ENCODE measurements at regions not wholly inside any gene's neighbourhood (a gene's known extent, or its start where the extent isn't known, plus 50 kb on each side); places are given as distances from the start of the nearest gene placed in this dataset.

DNA sequence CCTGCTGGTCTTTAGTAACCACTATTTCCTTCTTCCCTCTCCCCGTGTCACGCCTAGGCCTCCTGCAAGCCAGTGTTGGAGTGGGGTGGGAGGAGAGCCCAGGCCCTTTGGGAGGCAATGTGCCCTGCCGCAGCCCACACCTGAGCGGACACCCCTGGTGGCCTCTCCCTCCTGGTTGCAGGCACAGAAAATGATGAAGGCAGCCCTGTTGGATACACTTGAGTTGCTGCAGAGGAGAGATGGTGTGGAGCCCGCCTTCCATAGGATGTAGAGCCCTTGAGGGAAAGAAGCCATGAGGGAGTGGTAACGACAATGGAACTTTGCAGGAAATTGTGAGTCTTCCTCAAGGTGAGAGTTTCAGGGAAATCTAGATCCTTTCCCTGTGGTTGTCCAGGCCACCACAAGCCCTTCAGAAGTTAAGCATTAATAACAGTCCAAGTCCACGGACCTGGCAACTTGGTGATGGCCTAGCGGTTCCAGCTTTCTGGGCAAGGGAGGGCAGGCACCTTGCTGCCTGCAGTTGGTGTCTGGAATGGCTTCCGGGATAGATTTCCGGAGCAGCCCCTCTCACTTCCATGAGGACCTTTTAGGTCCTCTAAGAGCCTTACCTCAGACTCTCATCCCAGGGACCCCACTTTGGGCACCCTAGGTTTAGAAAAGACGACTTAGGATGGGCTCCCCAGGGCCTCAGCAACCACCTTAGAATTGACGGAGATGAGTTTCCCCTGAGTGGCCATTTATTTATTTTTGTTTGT lies 67.3 kb upstream of the NXT1 start:
- no peak for ATAC-seq

DNA sequence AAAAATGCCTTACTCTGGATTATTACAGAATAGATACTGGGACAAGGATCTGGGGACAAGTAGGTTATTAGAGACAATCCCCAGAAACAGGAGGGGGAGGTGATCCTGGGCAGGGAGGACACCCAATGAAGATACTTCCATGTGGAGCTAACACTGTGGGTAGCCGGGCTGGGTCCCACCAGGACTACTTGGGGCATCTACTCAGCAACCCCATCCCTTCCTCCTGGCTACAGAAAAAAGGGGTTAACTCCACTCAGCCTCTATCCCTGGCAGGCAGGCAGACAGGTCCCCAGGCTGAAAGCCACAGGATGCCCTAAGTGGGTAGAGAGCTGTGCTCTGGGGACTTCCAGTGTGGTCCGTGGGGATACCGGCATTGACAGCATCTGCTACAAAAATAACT lies 68.0 kb upstream of the NXT1 start:
- no peaks in the 10 kb centered on the region for H3K36me3 ChIP-seq (replicated peaks in 1 of 2; ENCODE audit: insufficient read depth in 1 of 2, low read depth in 2 of 2)
- ATAC-seq (no peak), DNase-seq (no peak)
- H3K27me3 ChIP-seq = no peaks in the 10 kb centered on the region
- intact Hi-C loops (cut with DNase I) = no loop called here
- no peak overlapping the region for H3K4me3 ChIP-seq
- no peaks in the 10 kb centered on the region for H3K4me1 ChIP-seq
- 63 to 76% methylated on average over 3 of the region's 3 CpGs for WGBS, 2 donors
- no peak overlapping the region for H3K27ac ChIP-seq
- peaks cover 0 to 5% (median 0%) of the 10 kb centered on the region in 3 donors for H3K9me3 ChIP-seq
- no peak for TF ChIP-seq POLR2A (IDR thresholded peaks at IDR 0.05)
- TF ChIP-seq, protein P1, sequence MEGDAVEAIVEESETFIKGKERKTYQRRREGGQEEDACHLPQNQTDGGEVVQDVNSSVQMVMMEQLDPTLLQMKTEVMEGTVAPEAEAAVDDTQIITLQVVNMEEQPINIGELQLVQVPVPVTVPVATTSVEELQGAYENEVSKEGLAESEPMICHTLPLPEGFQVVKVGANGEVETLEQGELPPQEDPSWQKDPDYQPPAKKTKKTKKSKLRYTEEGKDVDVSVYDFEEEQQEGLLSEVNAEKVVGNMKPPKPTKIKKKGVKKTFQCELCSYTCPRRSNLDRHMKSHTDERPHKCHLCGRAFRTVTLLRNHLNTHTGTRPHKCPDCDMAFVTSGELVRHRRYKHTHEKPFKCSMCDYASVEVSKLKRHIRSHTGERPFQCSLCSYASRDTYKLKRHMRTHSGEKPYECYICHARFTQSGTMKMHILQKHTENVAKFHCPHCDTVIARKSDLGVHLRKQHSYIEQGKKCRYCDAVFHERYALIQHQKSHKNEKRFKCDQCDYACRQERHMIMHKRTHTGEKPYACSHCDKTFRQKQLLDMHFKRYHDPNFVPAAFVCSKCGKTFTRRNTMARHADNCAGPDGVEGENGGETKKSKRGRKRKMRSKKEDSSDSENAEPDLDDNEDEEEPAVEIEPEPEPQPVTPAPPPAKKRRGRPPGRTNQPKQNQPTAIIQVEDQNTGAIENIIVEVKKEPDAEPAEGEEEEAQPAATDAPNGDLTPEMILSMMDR (IDR thresholded peaks at IDR 0.05) = no peak

More for the DNA sequence above, 67.3 kb upstream of the NXT1 start:
- no peak overlapping the region for H3K27ac ChIP-seq
- H3K36me3 ChIP-seq (replicated peaks in 1 of 2; ENCODE audit: insufficient read depth in 1 of 2, low read depth in 2 of 2) = no peaks in the 10 kb centered on the region
- 61 to 72% methylated on average over 12 of the region's 12 CpGs for WGBS, 2 donors
- no peak overlapping the region for H3K4me3 ChIP-seq
- H3K9me3 ChIP-seq = peaks cover 0 to 5% (median 0%) of the 10 kb centered on the region in 3 donors
- H3K4me1 ChIP-seq = no peaks in the 10 kb centered on the region
- TF ChIP-seq POLR2A (IDR thresholded peaks at IDR 0.05) = no peak
- TF ChIP-seq, protein P1 (IDR thresholded peaks at IDR 0.05) = no peak
- no peak for DNase-seq
- intact Hi-C loops (cut with DNase I) = no loop called here
- H3K27me3 ChIP-seq = no peaks in the 10 kb centered on the region

DNA sequence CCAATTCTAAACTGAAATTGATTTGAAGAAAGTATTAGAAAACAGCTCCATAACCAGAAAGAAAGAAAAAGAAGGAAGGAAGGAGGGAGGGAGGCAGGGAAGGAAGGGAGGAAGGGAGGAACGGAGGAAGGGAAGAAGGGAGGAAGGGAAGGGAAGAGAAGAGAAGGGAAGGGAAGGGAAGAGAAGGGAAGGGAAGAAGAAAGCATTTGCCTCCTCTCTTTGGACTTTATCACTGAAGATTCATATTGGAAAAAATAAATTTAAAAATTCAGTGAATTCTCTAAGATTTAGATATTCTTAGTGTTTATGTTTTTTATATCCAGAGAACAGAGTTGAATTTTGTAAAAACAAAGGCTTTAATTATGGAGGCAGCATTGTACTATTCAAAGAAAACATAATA lies 68.5 kb upstream of the NXT1 start:
- H3K36me3 ChIP-seq (replicated peaks in 1 of 2; ENCODE audit: insufficient read depth in 1 of 2, low read depth in 2 of 2) = no peaks in the 10 kb centered on the region
- H3K27ac ChIP-seq = no peak overlapping the region
- intact Hi-C loops (cut with DNase I) = no loop called here
- ATAC-seq (no peak), DNase-seq (no peak)
- peaks cover 0 to 5% (median 0%) of the 10 kb centered on the region in 3 donors for H3K9me3 ChIP-seq
- H3K4me3 ChIP-seq = no peak overlapping the region
- TF ChIP-seq POLR2A (IDR thresholded peaks at IDR 0.05) = no peak
- TF ChIP-seq, protein P1 (IDR thresholded peaks at IDR 0.05) = no peak
- H3K4me1 ChIP-seq = no peaks in the 10 kb centered on the region
- H3K27me3 ChIP-seq = no peaks in the 10 kb centered on the region
- WGBS, 2 donors = 18 to 56% methylated on average over 1 of the region's 1 CpG

DNA sequence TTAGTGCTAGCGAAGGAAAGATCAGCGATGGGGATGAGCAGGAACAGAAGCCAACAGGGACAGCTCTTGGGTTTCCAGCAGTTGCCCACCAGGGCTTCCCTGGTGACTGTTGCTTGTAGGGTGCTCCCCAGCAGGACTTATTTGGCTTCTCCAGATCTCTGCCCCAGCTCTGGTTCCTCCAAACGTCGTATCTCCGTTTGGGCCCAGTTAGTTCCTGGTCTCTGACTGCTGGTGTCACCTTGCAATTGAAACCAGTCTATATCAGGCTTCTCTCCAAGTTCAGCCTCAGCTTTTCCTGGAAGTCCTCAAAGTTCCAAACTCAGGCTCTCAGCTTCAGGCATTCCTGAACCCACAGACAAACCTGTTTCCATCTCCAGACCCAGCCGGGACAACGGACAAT lies 70.8 kb upstream of the NXT1 start:
- H3K4me3 ChIP-seq = no peak overlapping the region
- TF ChIP-seq, protein P1 (IDR thresholded peaks at IDR 0.05) = no peak
- no peak for TF ChIP-seq POLR2A (IDR thresholded peaks at IDR 0.05)
- intact Hi-C loops (cut with DNase I) = no loop called here
- H3K27me3 ChIP-seq = no peaks in the 10 kb centered on the region
- no peak for ATAC-seq
- H3K4me1 ChIP-seq = no peaks in the 10 kb centered on the region
- H3K9me3 ChIP-seq = peaks cover 0 to 5% (median 0%) of the 10 kb centered on the region in 3 donors
- no peak overlapping the region for H3K27ac ChIP-seq
- no peak for DNase-seq
- no peaks in the 10 kb centered on the region for H3K36me3 ChIP-seq (replicated peaks in 1 of 2; ENCODE audit: insufficient read depth in 1 of 2, low read depth in 2 of 2)
- 76 to 85% methylated on average over 7 of the region's 7 CpGs for WGBS, 2 donors

DNA sequence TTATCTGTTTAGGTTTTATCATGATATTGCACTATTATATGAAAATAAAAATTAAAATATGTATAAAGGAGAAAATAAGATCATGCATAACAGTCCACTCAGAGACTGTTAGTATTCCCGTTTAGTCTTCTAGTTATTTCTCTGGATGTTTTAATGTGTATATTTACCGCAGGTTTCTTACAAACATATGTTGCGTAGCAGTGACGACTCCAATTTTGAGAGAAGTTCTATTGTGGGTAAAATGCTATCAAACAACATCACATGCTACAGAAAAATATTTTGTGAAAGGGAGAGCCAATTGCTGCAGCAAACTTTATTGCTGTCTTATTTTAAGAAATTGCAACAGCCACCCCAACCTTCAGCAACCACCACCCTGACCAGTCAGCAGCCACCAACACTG lies 72.4 kb upstream of the NXT1 start:
- TF ChIP-seq POLR2A (IDR thresholded peaks at IDR 0.05) = no peak
- TF ChIP-seq, protein P1 (IDR thresholded peaks at IDR 0.05) = no peak
- DNase-seq = no peak
- WGBS, 2 donors = 81 to 89% methylated on average over 4 of the region's 4 CpGs
- Histone ChIP-seq H3K4me1 (no peaks in the 10 kb centered on the region), H3K36me3 (replicated peaks in 1 of 2; ENCODE audit: insufficient read depth in 1 of 2, low read depth in 2 of 2) (no peaks in the 10 kb centered on the region), H3K4me3 (no peak overlapping the region), H3K9me3 (no peaks in the 10 kb centered on the region), H3K27me3 (no peaks in the 10 kb centered on the region), H3K27ac (no peak overlapping the region)
- ATAC-seq = no peak
- intact Hi-C loops (cut with DNase I) = no loop called here
